GM19099 (cell line): ENCODE measurements at regions not wholly inside any gene's neighbourhood (a gene's known extent, or its start where the extent isn't known, plus 50 kb on each side); places are given as distances from the start of the nearest gene placed in this dataset.

Experiments
- POLR2A ChIP-seq: IDR thresholded peaks from 3 replicates; pipeline ENCODE4 v1.6.1; 2011; ENCODE audit warnings: low read depth; ENCODE audit not compliant: insufficient read length; ENCODE audit errors: extremely low read depth

DNA sequence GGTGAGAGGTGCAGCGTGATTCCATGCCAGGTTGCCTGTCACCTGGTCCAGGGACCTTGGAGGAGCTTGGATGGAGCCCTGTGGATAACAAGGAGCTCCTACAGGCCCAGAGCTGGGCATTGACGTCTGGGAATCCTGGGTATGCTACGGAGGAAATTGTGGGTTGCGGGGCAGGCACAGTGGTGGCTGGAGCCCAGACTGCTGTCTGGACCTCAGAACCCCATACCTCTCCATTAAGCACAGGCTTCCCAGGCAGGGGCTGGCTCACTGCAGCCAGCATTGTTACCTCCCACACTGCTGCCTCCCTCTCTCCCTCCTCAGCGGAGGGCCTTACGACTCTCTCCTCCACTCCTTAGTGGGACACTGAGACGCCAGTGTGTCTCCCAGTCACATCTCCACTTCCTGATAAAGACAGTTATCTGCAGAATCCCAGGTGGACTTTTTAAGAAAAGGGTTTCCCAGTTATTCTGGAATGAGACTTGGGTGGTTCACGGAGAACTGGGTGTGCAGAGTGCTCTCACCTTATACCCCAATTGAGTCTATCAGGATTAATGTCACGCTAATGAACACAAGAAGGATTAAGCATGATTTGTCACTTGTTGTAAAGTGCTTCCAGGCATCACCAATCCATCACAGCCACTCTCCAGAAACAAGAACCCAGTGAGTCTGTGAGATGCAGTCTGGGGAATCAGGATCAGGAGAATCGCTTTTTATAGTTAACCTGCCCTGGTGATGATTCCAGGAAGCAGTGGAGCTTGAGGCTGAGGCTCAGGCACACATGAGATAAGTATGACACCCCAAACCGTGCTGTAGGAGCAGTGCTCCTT is 309.4 kb downstream of the RPS24 start:
- TF ChIP-seq POLR2A = no peak

GRCh38 chr10:78346721-78347120 is 313.1 kb downstream of the RPS24 start:
- no peak for TF ChIP-seq POLR2A

GRCh38 chr10:78348411-78349164 is 314.9 kb downstream of the RPS24 start:
- TF ChIP-seq POLR2A = no peak

GRCh38 chr10:78349165-78349516 is 315.5 kb downstream of the RPS24 start:
- no peak for TF ChIP-seq POLR2A

GRCh38 chr10:78349911-78350663 is 316.4 kb downstream of the RPS24 start:
- TF ChIP-seq POLR2A = no peak

GRCh38 chr10:78351283-78351682 is 317.6 kb downstream of the RPS24 start:
- TF ChIP-seq POLR2A = no peak

DNA sequence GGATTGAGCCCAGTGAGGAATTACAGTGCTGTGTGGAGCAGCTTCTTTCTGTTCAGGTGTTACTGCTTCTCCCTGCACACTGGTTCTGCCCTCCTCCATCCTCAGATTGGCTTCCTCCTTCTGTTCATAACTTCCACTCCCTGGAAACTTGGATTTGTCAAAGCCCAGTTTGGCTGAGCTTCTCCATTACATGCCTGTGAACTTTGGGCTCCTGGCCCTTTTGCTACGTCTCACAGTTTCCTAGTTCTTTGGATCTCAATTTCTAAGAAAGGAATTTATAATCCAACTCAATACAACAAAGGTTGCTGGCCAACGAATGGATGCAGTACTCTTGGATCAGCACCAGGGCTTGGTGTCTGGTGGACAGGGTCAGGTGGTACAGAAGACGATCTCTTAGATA is 318.1 kb downstream of the RPS24 start:
- no peak for TF ChIP-seq POLR2A

GRCh38 chr10:78353636-78354035 is 320.0 kb downstream of the RPS24 start:
- TF ChIP-seq POLR2A = no peak

- TF ChIP-seq POLR2A = no peak
These were observed 320.4 kb downstream of the RPS24 start for GRCh38 chr10:78354101-78354500.

DNA sequence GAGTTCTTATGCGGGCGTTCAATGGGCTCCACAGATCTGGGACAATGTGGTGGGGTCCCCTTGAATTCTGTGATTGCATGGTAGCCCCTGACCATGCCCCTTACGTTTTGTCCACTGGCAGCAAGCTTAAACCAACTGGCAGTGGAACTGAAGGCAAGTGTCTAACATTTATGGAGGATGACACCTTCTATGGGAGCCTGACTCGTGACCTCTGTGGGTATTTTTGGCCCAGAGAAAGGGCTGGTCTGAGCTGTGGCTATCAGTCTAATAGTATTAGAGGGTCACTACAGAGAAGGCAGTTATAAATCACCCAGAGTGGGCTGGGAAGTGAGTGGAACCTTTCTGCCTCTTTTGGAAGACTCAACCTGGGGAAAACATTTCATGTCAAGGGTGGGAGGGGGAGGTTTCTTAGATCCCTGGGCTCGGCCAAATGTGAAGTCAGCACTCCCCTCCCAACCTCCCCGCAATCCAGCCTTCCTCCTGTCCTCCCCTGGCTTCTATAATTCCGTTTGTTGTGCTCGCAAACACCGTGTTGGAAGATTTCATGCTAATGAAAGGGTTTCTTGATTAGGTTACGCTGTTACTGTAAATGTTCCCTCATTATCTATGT is 322.7 kb downstream of the RPS24 start:
- TF ChIP-seq POLR2A = no peak

DNA sequence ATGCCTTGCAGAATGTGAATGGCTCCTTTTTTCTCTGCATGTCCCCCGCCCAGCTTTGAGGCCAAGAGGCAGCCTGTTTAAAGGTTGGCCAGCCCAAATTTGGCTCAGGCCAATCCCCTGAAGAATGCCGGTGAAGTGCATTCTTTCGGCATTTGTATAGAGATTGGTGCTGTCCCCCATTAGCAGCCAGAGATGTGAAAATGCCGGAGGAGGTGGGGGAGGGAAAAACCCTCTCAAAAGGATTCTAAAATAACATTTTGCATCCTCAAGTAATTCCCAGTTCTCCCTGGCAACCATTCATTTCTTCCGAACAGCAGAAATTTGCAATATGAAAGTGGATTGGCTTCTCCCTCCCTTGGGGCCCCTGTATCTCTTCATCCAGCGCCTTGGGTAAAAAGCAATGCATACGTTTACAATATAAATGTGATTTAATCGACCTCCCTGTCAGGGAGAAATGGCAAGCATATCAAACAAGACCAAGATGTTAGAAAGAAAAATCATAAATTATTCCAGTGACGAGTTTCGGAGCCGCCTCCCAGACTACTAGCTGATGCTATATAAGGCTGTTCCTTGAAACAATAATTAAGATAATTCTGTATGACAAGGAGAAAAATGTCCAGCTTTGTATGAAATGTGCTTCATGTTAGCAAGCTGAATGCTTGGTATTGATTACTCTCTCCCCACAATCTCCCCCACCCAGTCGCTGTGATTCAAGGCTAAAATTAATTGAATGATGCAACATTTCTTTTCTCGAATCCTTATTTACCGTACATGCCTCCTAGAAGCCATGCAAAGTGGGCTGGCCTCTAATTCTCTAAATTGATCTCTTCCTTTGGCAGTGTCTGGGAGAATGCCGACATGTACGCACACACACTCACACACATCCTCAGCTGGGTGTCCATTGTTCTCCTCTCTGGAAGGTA is 323.7 kb downstream of the RPS24 start:
- TF ChIP-seq POLR2A = no peak

GRCh38 chr10:78358351-78358750 is 324.7 kb downstream of the RPS24 start:
- no peak for TF ChIP-seq POLR2A

DNA sequence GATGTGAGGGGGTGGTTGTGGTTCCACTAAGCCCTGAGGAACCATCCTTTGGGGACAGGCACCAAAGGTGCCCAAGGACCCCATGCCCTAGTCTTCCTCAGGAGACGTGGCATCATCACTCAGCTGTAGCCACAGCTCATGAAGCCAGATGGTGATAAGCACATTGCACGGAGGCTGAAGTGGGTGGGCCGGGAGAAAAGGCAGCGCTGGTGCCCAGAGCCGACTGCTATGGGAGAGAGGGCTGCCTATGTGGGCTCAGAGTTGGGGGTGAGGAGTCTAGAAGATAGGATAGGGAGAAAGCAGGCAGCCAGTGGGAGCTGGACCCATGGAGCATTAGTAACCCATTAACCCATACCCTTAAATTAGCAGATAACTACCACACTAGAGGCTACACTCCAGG is 325.3 kb downstream of the RPS24 start:
- TF ChIP-seq POLR2A = no peak

DNA sequence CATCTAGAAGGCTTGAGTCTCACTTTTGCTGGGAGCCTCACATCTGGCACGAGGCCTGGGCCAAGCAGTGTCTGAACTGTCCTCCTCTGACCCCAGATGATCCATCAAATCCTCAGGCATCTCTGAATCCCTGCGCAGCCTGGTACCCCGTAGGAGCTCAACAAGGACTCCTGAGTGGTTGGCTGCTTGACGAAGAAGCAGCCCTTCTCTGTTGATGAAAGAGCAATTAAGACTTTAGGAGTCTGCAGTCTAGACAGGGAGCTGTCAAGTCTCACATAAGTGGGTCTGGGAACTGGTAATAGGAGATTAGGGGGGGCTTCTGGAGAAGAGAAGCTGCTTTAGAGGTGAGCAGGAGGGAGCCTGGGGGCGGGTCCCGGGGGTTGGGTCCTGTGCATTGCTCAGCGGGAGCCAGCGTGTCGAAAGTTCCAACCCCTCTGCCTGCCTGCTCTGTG is 326.0 kb downstream of the RPS24 start:
- TF ChIP-seq POLR2A = no peak
